PFSK-1 (cell line): ENCODE measurements at regions not wholly inside any gene's neighbourhood (a gene's known extent, or its start where the extent isn't known, plus 50 kb on each side); places are given as distances from the start of the nearest gene placed in this dataset.

Source experiments
- POLR2AphosphoS5 ChIP-seq: IDR thresholded peaks from 2 replicates; pipeline ENCODE4 v1.6.1; 2012; ENCODE audit warnings: low read depth, mild to moderate bottlenecking, control low read depth, low read length, moderate library complexity
- SIN3A ChIP-seq: IDR thresholded peaks from 2 replicates; pipeline ENCODE4 v1.6.1; 2012; ENCODE audit warnings: mild to moderate bottlenecking, low read length, moderate library complexity, borderline replicate concordance; ENCODE audit not compliant: insufficient read depth
- TAF1 ChIP-seq: IDR thresholded peaks from 2 replicates; pipeline ENCODE4 v1.6.1; 2012; ENCODE audit warnings: low read length, control low read depth, borderline replicate concordance; ENCODE audit not compliant: insufficient read depth
- TF ChIP-seq, protein P1 (sequence below), 2 experiments: IDR thresholded peaks; 2 replicates each; pipeline versions ENCODE4 v1.6.1 to v1.8.0; 2011 to 2012; ENCODE audit warnings: low read depth in 2 of 2, low read length in 2 of 2, control low read depth in 1 of 2, inconsistent platforms in 1 of 2, mild to moderate bottlenecking in 1 of 2, moderate library complexity in 1 of 2; ENCODE audit not compliant: insufficient read depth in 1 of 2

DNA sequence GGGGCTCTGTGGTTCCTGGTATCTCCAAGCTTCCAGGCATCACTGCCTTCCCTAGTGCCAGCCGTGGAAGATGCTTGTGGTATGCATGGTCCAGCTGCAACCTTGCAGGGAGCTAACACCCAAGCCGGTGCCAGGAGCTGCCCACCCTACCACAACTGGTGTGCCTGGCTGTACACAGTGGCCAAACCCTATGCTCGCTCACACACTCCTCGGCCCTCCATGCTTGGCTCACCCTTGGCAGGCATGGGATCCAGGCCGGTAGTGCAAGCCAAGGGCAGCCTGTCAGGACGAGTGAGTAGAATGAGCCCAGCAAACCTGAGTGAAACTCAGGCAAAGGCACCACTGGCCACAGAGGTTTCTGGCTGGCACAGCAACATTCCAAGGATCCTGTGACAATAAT is 1676.0 kb downstream of the SLITRK1 start:
- TF ChIP-seq, protein P1, sequence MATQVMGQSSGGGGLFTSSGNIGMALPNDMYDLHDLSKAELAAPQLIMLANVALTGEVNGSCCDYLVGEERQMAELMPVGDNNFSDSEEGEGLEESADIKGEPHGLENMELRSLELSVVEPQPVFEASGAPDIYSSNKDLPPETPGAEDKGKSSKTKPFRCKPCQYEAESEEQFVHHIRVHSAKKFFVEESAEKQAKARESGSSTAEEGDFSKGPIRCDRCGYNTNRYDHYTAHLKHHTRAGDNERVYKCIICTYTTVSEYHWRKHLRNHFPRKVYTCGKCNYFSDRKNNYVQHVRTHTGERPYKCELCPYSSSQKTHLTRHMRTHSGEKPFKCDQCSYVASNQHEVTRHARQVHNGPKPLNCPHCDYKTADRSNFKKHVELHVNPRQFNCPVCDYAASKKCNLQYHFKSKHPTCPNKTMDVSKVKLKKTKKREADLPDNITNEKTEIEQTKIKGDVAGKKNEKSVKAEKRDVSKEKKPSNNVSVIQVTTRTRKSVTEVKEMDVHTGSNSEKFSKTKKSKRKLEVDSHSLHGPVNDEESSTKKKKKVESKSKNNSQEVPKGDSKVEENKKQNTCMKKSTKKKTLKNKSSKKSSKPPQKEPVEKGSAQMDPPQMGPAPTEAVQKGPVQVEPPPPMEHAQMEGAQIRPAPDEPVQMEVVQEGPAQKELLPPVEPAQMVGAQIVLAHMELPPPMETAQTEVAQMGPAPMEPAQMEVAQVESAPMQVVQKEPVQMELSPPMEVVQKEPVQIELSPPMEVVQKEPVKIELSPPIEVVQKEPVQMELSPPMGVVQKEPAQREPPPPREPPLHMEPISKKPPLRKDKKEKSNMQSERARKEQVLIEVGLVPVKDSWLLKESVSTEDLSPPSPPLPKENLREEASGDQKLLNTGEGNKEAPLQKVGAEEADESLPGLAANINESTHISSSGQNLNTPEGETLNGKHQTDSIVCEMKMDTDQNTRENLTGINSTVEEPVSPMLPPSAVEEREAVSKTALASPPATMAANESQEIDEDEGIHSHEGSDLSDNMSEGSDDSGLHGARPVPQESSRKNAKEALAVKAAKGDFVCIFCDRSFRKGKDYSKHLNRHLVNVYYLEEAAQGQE (IDR thresholded peaks at IDR 0.05; ENCODE audit: insufficient read depth in 1 of 2, low read depth in 2 of 2, low read length in 2 of 2): no peak
- TF ChIP-seq SIN3A (no peak), POLR2AphosphoS5 (no peak), TAF1 (no peak)
